HG03565 (cell line): ENCODE measurements at regions not wholly inside any gene's neighbourhood (a gene's known extent, or its start where the extent isn't known, plus 50 kb on each side); places are given as distances from the start of the nearest gene placed in this dataset.

ENCODE experiments used
- ATAC-seq: cut with Tn5 transposase; IDR thresholded peaks from one replicate; pipeline ENCODE4 v1.9.1; 2021; ENCODE audit warnings: mild to moderate bottlenecking, moderate library complexity; ENCODE audit not compliant: unreplicated experiment

DNA sequence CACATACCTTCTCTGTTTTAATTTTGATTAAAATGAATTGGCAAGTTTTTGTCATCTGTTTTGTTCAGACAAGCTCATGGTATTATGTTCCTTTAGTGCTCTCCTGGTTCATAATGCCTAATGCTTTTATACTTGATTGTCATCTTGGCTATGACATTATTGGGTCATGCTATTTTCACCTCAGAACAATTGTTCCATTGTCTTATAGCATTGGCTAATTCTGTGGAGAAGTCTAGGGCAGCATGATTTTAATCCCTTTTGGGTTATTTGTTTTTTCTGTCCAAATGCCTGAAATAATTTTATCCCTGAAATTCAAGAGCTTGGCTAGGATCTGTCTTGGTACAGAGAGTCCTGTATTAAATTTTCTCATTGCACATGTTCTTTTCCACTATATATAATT is 83.8 kb upstream of the CCDC85A start:
- ATAC-seq = no peak

DNA sequence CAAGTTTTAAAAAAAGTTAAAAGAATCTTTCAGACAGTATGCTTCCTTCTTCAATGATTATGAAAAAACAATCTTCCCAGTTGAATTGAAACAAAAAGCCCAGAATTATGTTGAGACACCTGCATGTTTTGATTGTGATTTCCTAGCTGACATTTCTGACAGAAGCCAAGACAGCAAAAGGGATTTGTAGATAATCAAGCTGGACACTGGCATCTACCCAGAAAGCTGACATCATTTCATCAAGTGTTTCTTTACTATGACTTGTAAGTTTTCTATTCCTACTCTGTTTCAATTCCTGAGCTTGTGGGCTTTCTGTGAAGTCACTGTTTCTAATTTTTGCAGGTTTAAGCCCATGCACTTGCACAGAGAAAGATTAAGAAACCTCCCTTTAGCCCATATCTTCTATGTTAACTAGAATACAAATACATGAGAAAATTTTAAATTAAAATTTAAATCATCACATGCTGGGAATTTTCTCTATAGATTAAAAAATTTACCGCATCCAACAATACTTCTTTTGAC is 82.9 kb upstream of the CCDC85A start:
- no peak for ATAC-seq

DNA sequence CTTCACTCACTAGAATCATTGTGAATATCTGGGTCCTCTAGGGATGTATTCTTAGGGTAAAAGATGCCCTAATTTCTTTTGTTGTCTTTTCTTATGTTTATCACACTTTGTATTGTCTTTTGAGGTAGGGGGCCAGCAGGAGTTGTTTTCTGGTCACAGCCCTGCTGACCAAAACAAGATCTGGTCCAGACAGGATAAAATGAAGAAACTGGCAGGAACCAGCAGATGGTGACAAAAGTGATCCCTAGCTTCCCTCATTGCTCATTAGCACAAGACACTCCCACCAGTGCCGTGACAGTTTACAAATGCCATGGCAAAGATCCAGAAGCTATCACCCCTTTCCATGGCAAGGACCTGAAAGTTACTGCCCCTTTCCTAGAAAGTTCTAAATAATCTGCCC is 81.7 kb upstream of the CCDC85A start:
- no peak for ATAC-seq

DNA sequence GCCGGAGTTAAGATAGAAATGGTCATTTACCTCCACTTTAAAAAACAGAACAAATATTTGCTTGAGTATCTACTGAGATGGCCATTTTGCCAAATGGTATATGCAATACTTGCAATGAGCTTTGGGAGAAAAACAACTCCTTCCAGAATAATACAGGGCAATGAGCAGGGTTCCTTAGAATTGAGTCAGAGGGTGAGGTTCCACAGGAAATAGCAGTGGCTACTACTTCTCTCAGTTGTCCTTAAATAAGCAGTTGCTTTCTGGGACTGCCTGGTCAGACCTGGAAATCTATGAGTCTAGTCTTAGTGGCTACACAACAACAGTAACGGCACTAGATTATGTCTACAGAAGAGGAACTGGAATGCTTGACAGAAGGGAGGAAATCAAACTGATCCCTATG is 80.9 kb upstream of the CCDC85A start:
- ATAC-seq = no peak

DNA sequence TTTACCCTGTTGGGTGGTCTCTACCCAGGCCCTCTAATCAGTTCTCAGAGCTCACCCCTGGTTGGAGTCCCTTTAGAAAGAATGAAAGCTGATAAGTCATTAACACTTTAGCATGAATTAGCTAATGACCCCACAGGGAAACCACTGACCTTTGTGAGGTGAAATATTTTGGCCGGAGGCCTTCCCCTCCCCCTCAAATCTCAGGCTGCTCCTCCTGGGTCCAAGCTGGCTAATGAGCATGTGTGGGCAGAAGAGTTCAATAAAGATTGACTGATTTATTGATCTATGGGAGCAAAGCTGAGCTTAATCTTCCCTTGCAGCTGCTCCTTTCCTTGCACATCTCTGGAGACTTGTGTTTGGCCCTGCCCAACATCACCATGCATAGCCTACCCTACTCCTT is 78.8 kb upstream of the CCDC85A start:
- no peak for ATAC-seq

DNA sequence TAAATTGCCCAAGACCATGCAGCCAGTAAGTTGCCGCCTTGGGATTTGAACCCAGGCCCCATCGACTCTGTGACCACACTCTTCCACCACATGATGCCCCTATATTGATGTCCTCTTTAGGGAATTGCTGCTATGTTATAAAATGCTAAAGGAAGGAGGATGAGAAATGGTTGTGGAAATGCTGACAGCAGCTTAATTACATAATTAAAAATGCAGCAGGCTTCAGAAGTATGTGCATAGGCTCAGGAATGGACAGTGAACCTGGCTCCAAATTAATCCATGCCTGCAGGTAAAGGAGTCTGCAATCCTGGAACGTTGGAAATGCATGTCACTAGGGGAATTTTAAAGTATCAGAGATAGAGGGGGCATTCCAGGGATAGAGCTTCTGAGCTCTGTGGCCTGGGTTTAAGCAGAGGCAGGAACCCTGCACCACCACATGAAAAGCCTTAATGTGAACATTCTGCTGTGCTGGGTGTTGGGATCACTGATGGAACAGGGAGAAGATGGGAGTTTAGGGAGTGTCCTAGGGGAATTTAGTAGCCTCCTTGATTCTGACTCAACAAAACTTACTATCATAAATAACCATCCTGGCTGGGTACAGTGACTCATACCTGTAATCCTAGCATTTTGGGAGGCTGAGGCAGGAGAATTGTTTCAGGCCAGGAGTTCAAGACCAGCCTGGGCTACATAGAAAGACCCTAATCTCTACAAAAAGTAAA is 76.1 kb upstream of the CCDC85A start:
- no peak for ATAC-seq

DNA sequence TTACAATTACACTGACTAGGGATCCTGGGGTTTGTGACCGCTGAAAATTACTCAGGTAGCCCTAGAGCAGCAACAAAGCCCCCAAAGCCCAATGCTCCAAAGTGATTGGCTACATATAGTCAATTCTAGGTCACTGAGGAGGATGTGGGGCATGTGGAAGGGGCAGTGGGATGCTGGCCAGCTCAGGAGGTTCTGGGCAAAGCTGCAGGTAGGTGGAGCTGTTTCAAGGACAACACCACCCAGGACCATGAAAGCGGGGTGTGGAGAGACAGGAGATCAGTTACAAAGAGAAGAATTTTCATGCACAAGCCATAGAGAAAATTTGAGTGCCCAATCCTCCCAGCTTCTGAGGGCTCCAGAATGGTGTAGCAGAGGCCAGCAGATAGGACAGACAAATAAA is 75.0 kb upstream of the CCDC85A start:
- ATAC-seq = no peak

DNA sequence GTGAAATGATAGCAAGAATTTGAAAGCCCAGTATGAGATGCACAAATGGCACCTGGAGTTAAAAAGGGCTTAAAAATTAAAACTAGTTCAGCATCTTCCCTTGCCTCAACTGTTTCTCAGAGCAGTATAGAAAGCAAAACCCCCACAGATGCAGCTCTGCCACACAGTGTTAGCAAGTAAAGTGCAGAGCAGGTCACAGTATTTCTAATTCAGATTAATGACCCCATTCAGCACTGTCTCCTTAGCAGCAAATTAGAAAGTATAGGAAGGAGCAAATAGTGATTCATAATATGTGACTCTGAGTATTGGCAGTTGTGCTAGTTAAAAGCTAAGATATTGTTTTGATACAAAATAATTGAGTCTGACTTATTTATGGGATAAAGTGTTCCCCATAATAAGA is 73.8 kb upstream of the CCDC85A start:
- ATAC-seq = no peak

DNA sequence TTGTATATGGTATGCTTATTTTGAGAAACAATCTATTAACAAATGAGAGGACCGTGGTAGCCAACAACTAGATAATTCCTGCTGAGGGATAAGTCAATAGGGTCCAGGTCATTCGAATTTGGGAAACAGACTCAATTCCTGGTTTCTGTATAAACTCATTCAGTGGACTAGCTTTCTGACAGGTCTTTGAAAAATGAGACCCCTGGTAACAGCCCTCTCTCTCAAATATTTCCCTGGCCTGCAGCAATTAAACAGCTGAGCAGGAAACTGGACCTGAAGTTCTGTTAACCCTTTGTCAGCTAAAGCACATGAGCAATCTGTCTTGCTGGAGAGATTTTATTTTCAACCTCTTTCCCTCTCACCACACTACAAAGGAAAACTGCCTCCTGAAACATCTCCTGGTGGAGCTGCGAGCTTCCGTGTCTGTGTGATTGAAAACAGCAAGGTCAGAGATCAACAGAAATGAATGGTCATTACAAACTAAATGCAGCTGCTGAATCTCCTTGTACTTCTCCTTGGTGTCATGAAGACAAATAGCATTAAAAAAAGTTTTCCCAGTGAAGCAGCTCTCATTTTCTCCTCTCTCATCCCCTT is 70.3 kb upstream of the CCDC85A start:
- no peak for ATAC-seq

DNA sequence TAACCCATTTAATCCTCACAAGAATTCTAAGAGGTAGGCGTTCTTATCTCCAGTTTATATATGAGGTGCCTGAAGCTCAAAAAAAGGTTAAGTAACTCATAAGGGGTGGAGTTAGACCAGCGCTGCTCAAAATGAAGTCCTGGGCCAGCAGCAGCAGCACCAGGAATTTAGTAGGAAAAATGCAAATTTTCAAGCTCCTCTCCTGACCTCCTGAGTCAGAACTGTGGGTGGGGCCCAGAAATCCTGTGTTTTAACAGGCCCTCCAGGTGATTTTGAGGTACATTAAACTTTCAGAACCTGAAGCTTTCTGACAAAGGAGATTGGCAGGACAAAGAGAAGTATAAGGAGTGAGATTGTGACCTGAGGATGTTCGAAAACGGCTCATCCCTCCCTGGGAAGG is 66.0 kb upstream of the CCDC85A start:
- no peak for ATAC-seq

DNA sequence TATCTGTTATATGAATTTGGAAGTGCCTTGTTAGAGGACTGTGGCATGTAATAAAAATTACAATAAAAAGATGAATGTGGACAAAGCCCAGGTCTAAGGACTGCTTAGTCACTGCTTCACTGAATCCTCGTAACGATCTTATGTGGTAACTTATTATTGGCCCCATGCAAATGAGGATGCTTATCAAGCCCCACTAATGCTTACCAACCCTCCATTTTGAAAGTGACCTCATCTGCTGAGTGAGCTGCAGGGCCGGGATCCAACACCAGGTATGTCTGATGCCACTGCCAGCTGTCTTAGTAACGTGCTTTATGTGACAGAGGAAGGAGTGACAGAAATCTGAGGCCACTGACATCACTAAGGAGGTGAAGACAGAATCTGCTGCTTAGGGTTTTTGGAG is 65.3 kb upstream of the CCDC85A start:
- ATAC-seq = no peak

DNA sequence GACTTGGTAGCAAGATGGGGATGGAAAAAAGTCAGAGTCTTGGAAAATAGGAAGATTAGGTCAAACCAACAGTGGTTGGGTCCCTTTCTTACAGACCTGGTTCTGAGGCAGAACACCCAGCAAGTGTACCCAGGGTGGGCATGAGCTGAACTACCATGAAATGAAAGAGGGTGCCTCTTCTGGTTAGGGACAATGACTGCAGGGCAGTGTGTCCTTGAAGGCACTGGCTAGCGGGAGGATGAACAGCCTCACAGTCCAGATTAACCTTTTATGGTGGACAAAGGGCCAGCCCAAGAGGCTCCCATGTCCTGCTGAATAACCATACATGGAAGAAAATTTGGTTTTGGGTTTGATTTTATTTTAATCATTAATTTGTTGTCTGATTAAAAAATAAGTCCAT is 61.8 kb upstream of the CCDC85A start:
- no peak for ATAC-seq

DNA sequence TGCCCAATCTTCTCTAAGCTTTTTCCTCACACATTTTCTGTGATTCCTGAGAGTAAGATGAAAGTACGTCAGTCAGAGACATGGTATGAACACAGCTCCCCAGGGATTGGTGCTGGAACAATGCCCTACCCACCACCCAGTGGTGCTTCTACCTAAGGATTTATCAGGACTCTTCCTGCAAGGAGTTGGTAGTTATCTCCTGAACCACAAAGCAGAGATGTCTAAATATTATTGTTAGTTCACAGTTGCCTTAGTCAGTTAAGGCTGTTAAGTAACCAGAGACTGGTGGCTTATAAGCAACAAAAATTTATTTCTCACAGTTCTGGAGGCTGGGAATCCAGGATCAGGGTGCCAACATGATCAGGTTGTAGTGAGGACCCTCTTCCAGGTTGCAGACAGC is 60.3 kb upstream of the CCDC85A start:
- no peak for ATAC-seq

DNA sequence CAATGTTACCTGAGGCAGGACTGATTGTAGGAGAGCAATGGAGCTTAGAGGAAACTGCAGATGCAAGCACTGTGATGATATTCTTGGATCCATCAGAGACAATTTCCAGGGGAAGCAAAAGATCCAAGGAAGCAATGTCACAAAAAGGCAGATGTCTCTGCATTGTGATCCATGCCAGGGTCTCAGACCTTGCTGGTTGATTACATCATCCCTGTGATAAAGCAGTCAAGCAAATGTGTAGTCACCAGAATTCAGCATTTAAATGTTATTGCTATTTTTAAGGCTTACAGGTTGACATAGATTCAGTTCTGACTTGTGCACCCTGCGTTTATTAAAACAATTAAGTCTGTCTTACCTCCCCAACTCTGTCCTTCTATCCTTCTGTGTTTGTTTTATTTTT is 56.8 kb upstream of the CCDC85A start:
- no peak for ATAC-seq

DNA sequence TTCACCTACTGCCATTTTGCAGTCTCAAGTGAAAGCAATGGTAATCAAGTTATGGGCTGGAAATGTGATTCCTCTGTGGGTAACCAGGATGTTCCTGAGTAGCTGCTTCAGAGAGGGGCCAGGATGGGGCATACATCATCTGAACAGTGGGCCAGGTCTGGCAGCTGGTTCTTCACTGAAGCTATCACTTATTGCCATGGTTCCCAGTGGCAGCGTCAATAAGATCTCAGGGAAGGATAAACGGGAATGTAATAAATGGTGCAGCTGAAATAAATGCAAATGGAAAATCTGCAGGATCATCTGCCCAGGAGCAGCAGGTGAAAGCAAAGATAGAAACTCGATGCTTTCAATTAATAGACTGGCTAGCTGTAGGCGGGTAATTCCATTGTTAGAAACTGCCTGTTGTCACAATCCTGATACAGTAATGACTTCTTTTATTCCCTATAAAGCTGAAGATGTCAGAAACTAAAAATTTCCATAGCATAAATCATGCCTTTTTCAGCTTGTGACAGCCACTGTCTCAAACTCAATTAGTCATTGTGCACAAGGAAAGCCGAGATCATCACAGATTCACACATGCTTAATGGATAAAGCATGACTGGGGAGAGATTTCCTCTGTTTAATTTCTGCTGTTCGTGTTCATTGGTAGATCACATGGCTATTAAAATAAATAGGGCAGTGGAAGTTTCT is 56.2 kb upstream of the CCDC85A start:
- ATAC-seq = no peak

DNA sequence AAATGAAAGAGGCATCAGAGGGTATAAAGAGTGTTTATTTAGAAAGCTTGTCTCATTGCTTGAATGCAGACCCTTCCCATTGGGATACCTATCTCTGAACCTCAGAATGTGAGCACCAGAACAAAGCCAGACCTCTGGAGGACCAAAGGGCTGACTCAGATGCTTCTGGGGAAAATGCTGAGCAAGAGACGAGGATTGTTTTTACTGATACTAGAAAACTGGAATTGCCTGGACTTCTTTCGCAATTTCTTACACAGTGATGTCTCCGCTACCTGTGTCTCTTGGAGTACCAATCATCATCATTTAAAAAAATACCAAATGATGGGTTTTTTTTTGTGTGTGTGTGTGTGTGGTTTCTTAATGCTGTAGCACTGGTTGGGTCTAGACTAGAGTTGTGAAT is 55.6 kb upstream of the CCDC85A start:
- no peak for ATAC-seq

DNA sequence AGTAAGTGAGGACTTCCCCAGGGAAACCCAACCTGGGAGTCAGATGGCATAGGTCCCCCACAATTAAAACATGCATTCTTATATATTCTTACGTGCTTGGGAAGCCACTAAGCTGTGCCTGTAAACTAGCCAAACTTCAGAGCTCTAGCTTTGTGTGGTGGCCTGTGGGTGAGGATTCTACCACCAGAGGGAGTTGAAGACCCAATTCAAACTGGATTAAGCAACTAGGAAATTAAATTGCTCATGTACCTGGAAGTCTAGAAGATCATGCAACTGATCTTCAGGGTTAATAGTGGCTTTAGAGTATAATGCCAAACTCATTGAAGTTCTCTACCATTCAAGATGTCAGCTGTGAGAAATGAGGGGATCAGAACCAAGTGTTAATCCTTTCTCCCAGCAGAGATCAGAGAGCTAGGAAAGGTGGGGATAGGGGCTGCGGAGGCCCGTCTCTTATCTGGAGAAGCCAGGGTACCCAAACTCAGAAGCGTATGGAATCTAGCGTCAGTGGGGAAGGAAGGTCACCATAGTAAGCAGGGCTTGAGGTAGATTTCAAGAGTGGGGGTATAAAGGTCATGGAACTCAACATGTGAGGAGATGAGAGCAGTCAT is 53.2 kb upstream of the CCDC85A start:
- ATAC-seq = no peak

DNA sequence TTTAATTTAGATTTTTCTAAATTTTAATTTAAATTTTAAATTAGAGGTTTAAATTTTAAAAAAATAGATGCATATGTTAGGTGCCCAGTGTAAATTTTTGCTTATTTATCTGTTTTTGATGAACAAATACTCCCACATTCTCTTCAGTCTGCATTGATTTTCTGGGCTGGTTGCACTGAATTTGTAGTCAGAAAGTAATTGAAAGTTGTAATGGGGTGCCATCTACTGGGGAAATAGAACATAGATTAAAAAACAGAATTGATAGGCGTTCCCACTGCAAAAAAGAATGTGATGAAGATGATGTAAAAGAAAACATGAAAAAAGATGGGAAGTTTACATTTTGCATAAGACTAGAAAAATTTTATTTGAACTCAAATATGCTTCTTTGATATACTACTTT is 51.7 kb upstream of the CCDC85A start:
- no peak for ATAC-seq

DNA sequence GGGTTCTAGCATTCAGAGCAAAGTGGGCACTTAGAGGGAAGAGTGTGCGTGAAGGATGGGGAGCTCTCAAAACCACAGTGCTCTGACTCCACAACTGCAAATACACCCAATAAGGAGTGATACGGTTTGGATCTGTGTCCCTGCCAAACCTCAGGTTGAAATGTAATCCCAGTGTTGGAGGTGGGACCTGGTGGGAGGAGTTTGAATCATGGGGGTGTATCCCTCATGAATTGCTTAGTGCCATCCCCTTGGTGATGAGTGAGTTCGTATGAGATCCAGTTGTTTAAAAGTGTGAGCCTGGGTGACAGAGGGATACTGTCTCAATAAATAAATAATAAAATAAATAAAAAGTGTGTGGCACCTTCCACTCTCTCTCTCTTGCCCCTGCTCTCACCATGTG is 50.3 kb upstream of the CCDC85A start:
- no peak for ATAC-seq

DNA sequence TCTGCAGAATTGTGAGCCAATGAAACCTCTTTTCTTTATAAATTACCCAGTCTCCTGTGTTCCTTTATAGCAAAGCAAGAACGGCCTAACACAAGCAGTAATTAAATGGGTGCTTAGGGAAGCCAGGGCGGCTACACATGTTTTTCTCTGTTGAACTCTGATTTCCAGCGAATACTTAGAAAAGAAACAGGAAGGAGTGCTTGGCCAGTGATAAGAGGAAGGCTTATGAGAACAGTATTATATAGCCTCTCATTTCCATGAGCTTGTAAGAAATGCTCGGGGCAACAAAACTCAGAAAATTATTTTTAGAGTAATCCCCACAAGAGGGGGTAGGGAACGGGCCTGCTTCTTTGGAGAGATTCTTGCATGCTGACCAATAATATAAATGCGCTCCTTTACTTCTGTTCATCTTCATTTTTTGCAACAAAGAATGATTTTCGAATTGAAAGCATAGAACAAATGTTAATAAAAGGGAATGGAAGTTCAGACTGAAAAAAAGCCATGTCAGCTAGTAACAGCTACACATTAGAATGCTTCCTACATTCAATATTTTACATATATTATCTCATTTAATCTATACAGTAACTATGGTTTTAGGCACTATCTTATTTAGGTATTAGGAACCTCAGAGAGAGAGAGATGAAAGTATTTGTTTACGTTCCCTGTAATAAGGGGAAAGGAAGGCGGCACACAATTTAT is 49.7 kb upstream of the CCDC85A start:
- ATAC-seq = no peak
